ENCODE measurements at regions not wholly inside any gene's neighbourhood (a gene's known extent, or its start where the extent isn't known, plus 50 kb on each side); places are given as distances from the start of the nearest gene placed in this dataset.

DNA sequence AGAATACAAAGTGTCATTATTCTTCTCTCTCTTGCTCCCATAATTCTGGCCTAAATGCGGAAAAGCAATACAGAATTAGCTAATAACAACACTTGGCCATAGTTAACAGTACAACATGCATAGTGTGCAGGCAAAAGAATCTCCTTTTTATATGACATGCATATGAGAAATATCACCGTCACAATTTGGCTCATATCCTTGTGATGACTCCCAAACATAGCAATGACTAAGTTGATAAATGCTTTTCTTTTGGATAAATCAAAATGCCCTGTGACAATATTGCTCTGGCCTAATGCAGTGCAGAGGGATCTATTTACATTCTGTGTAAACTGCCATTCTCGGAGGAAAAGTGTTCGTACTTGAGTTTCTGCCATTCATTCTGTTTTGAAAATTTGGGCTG is 121.9 kb upstream of the GHR start:
- TF ChIP-seq TOX (CRISPR knock-in tag; IDR thresholded peaks at IDR 0.05; ENCODE audit: borderline replicate concordance) = no peak
- TF ChIP-seq ARNTL (CRISPR knock-in tag; IDR thresholded peaks at IDR 0.05; ENCODE audit: borderline replicate concordance, low read depth) = no peak
- TF ChIP-seq ZNF70 (CRISPR knock-in tag; IDR thresholded peaks at IDR 0.05) = no peak
- no peak for TF ChIP-seq ZFP3 (CRISPR knock-in tag; IDR thresholded peaks at IDR 0.05)
- TF ChIP-seq, protein P1, sequence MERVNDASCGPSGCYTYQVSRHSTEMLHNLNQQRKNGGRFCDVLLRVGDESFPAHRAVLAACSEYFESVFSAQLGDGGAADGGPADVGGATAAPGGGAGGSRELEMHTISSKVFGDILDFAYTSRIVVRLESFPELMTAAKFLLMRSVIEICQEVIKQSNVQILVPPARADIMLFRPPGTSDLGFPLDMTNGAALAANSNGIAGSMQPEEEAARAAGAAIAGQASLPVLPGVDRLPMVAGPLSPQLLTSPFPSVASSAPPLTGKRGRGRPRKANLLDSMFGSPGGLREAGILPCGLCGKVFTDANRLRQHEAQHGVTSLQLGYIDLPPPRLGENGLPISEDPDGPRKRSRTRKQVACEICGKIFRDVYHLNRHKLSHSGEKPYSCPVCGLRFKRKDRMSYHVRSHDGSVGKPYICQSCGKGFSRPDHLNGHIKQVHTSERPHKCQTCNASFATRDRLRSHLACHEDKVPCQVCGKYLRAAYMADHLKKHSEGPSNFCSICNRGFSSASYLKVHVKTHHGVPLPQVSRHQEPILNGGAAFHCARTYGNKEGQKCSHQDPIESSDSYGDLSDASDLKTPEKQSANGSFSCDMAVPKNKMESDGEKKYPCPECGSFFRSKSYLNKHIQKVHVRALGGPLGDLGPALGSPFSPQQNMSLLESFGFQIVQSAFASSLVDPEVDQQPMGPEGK (CRISPR knock-in tag; IDR thresholded peaks at IDR 0.05; ENCODE audit: borderline replicate concordance) = no peak
